HG03139 (cell line): ENCODE measurements at regions not wholly inside any gene's neighbourhood (a gene's known extent, or its start where the extent isn't known, plus 50 kb on each side); places are given as distances from the start of the nearest gene placed in this dataset.
"Not testable (repeated sequence)": the region's sequence is repeated elsewhere in the genome, so short reads cannot be mapped to it uniquely, and the experiment has no call there.

Experiments
- ATAC-seq: cut with Tn5 transposase; IDR thresholded peaks from one replicate; pipeline ENCODE4 v1.9.1; 2021; ENCODE audit not compliant: unreplicated experiment

- ATAC-seq, result no peak
Observed at GRCh38 chr5:21071986-21072385, 1084.0 kb upstream of the CDH18 start.

- no peak for ATAC-seq
Observed at GRCh38 chr5:21071421-21071820, 1083.4 kb upstream of the CDH18 start.

DNA sequence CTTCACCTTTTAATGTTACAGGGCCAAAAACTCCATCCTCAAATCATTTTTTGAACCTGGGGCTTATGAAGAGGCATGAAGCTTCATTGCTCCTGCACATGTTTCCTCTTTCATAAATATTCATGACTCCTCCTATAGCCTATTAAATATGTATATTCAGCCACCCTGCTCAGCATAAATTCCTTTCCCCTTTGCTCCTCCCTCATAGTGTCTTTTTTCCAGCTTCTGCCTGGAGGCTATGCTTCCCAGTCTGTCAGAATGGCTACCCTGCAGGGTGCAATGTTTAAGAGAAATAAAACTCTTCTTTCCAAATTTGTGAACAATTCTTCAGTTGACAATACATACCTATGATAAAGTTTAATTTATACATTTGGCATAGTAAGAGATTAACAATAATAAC, 1082.9 kb upstream of the CDH18 start:
- ATAC-seq, result no peak

GRCh38 chr5:21067724-21068123, 1079.7 kb upstream of the CDH18 start:
- no peak for ATAC-seq

- ATAC-seq, result no peak
Observed at GRCh38 chr5:21063146-21063545, 1075.1 kb upstream of the CDH18 start.

DNA sequence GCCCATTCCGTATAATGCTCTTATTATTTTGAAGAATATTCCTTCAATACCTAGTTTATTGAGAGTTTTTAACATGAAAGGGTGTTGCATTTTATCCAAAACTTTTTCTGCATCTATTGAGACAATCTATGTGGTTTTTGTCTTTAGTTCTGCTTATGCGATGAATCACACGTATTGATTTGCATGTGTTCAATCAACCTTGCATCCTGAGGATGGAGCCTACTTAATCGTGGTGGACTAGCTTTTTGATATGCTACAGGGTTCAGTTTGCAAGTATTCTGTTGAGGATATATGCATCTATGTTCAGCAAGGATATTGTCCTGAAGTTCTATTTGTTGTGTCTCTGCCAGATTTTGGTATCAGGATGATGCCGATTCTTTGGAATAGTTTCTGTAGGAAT, 1070.3 kb upstream of the CDH18 start:
- peak; percentile 93 for ATAC-seq

GRCh38 chr5:21051945-21052344, 1063.9 kb upstream of the CDH18 start:
- no peak for ATAC-seq

DNA sequence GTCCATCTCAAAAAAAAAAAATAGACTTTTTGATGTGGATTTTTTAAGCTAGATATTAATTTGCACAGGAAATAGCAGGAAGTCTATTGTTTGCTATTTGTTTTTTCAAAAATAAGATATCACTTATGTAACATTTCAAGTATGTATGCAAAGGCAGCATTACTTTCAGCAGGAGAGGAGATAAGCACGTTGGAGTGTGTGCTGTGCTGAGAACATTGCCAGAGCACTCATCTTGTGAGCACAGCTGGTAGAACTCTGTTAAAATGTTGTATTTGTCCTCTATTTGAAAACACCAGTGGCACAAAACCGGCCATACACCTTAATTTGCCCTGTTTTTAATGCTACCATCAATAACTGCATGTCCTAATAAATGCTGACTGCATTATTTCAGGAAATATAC, 1061.9 kb upstream of the CDH18 start:
- no peak for ATAC-seq

GRCh38 chr5:21030981-21031380, 1043.0 kb upstream of the CDH18 start:
- ATAC-seq, result no peak

DNA sequence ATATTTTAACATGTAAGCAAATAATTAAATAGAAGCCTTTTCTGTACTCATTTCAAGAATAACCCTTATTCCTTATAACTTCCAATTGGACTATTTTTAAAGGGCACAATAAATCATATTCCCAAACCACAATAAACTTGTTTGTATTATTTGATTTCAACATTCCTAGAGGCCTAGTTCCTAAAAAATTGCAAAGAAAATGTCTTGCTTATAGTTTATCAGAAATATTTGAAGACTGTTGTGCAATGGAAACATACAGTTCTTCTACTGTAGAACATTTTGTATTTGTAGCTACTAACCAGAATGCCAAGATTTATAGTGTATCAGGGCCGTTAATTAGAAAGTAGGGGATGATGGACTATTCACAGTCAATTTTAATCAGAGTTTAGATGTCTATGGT, 1037.0 kb upstream of the CDH18 start:
- no peak for ATAC-seq

- no peak for ATAC-seq
Observed at GRCh38 chr5:21013237-21013636, 1025.2 kb upstream of the CDH18 start.

DNA sequence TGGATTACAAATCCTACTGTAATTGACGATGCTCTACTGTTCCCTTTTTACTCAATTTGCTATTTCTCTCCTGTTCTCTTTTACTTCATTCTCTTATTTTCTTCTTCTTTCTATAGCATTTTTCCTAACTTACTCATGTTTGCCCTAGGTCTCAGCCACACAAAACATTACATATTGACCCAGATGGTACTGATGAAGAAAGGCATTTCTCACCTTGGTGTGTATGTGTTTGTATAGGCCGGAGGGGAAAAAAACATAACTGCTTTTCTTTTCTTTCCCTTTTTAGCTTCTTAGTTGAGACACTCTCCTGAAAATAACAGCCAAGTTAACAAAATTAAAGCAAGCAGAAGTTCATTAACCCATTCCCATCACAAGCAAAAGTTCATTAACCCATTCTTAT, 1019.8 kb upstream of the CDH18 start:
- ATAC-seq, result no peak

GRCh38 chr5:20988933-20989332, 1000.9 kb upstream of the CDH18 start:
- ATAC-seq, result not testable (repeated sequence)

DNA sequence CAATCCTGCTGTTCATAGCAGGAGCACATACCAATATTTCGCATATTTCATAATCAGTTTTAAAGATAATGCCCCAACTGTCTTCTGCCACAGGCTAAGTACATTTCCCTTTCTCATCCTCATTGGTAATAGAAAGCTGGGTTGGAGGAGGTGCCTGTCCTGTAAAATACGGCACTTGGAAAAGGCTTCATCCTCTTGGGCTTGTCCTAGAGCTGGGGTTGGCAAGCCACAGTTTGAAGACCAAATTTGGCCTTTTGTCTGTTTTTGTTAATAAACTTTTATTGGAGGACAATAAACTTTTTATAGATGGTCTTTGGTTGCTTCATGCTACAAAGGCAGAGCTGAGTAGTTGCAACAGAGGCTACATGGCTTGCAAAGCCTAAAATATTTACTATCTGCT, 997.8 kb upstream of the CDH18 start:
- ATAC-seq, result no peak

GRCh38 chr5:20974426-20974825, 986.4 kb upstream of the CDH18 start:
- no peak for ATAC-seq

DNA sequence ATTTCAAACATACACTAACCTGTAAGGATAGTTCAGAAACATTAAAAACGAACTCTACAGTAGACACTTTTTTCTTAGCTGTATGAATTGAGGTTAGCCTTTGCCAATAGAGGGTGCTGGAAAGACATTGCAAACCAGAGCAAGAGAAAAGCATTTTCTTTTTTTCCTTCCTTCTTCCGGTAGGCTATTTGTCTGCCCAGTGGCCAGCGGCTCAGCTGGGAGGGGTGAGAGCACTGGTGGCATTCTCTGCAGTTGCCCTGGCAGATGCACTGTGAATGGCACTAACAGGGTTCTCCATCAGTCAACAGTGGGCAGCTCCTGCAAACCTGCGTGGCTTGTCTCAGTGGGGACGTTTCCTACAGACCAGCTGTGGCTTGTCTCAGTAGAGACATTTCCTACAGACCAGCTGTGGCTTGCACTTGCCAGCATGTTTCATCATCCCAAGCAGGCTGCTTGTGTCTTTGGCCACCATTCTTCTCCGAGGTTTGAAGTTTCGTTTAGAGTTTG, 984.5 kb upstream of the CDH18 start:
- ATAC-seq, result no peak

GRCh38 chr5:20959347-20959746, 971.3 kb upstream of the CDH18 start:
- ATAC-seq, result no peak

- no peak for ATAC-seq
Observed at GRCh38 chr5:20958641-20959040, 970.6 kb upstream of the CDH18 start.

DNA sequence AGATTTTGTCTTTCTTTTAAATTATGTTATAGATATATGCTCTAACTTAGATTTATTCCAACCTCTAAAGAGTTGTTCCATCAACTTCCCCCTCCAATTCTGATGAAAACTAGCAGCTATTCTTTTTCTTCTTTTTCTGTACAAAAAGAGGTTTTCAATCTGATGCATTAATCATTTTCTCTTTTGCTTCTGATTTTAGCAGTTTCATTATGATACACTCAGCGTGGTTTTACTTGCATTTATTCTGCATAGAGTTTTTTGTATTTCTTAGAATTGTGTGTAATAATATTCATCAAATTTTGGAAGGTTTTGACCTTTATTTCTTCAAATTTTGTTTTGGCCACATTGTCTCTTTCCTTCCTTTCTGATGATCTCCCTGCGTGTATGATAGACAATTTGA, 968.1 kb upstream of the CDH18 start:
- no peak for ATAC-seq

DNA sequence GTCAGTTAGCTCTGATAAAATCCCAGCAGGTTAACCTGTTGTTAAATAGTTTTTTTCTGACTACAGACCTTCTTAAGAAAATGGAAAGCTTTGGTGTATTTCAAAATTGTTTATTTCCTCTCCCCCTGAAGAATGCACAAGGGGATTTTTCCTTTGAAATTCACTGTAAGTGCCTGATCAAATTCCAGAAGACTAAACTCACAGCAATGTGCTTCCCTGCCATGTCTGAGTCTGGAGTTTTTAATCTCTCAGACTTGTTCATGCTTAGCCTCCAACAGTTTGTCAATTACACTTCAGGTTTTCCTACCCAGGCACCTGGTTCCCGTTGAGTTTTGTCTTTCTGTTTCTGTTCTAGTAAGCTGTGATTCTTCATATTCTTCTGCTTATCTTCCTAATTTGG, 961.6 kb upstream of the CDH18 start:
- ATAC-seq, result no peak

DNA sequence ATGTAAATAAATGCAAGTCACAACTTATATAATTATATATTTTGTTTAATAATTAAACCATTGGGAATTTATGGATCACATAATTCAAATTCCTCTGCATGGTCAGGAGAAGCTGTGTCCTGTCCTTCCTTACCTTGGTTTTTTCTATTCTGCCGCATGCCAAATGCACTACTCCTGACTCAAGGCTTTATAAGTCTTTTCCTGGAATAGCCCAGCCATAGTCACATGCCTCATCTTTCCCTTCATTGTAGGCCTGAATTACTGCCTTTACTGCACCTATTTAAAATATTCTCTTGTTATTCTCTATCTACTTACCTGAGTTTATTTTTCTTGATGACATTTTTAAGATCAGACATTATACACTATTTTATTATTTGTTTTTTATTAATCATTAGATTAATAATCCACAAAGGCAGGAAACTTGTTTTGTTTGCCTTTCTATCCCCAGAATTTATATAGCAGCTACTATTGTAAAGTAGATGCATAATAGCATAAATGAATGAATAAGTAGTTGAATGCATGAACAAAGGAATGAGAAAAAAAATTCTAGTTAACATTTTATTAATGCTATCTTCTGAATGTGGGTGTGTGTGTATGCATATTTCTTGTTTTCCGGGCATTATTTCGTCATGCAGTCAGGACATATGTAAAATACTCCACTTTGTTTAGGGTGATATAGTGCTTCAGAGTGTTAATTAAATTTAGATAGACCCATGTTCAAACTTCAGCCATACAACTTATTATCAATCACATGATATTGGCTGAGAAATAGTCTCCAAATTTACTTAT, 955.4 kb upstream of the CDH18 start:
- not testable (repeated sequence) for ATAC-seq

DNA sequence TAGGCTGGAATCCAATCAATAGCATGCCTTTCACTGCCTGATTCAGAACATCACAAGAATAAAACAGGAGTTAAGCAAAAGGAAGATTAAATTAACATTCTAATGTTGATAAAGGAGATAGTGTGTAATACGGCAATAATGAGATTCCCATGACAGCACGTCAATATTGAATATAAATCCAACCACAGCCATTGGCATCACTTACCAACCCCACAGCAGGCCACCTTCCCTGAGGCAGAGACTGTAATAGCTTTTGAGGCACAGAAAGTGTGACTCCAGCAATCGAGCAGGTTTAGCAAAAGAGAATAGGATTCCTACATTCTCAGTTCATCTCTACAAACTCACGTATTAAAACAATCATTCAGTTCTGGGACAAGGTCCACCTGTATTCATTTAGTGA, 954.6 kb upstream of the CDH18 start:
- not testable (repeated sequence) for ATAC-seq

DNA sequence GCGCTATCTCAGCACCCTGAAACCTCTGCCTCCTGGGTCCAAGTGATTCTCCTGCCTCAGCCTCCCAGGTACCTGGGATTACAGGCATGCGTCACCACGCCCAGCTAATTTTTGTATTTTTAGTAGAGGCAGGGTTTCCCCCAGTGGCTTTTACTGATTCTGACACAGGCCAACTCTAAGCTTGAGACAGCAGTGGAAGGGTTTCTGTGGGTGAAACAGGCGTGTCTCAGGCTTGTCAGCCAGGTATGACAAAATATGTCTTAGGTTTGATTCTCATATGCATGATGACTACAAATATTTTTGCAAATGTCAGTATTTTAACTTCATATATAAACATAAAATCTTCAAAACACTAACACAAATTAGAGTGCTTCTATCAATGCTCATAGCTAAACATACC, 952.8 kb upstream of the CDH18 start:
- ATAC-seq, result not testable (repeated sequence)
